Activated CD4-positive, alpha-beta T cell treated with anti-CD3 and anti-CD28 coated beads, Interleukin-2, amount 50 U/mL, for 1 hour (primary cell): ENCODE measurements at regions not wholly inside any gene's neighbourhood (a gene's known extent, or its start where the extent isn't known, plus 50 kb on each side); places are given as distances from the start of the nearest gene placed in this dataset.
"Not testable (repeated sequence)": the region's sequence is repeated elsewhere in the genome, so short reads cannot be mapped to it uniquely, and the experiment has no call there.

Experiments
- DNase-seq: peaks from one replicate; pipeline ENCODE4 v3.0.0-alpha.2; 2020

DNA sequence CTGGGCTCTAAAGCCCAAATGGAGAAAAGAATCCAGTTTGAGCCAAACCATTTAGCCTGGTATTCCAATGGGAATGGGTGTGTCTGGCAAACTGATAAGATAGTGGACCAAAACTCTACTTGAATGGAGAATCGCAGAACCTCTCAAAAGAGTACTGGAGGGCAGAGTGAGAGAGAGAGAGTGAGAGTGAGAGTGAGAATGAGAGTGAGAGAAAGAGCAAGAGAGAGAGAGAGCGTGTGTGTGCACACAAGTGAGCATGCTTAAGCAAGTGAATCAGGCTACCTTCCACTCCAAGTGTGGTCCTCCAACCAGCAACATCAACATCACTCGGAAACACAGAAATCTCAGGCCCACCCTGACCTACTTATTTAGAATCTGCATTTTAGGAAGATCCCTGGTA, 58.8 kb downstream of the UQCRFS1 start:
- DNase-seq = no peak

DNA sequence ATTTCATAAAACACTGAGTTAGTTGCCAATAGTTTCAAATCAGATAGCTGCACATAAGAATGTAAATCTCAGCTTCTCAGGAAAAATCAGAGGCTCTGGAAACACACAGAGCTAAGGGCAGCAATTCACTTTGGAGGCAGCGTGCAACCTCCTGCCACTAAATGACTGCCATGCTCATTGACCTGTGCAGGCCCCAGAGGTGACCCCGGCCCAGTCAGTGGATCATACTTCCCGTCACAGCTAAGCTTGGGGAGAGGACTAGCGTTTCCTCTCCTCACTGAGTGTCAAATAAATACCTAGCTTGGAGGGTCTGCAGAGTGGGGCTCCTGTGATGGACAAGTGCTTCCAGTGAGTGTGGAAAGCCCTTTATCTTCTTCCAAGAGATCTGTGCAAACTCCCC, 67.2 kb downstream of the UQCRFS1 start:
- no peak for DNase-seq

DNA sequence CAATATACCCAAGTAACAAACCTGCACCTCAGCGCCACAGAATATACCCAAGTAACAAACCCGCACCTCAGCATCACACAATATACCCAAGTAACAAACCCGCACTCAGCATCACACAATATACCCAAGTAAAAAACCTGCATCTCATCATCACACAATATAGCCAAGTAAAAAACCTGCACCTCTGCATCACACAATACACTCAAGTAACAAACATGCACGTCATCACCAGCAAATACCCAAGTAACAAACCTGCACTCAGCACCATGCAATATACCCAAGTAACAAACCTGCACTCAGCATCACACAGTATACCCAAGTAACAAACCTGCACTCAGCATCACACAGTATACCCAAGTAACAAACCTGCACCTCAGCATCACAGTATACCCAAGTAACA, 69.8 kb downstream of the UQCRFS1 start:
- no peak for DNase-seq

DNA sequence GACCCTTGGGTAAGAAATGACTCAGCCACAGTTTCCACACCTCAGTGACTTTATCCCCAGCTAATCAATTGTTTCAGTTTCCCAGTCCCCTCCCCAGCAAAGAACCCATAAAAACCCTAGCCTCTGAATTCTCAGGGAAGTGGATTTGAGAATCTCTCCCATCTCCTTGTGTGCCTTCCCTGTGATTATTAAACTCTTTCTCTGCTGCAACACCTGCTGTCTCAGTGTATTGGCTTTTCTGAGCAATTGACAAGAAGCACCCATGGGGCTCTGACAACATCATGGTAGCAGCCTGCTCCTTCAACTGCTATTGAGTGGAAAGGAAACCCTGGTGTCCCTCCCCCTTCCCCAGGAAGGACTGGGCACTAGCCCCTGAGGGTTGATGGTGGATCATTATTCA, 73.7 kb downstream of the UQCRFS1 start:
- no peak for DNase-seq

DNA sequence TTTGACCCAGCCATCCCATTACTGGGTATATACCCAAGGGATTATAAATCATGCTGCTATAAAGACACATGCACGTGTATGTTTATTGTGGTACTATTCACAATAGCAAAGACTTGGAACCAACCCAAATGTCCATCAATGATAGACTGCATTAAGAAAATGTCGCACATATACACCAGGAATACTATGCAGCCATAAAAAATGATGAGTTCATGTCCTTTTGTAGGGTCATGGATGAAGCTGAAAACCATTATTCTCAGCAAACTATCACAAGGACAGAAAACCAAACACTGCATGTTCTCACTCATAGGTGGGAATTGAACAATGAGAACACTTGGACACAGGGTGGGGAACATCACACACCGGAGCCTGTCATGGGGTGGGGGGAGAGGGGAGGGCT, 74.7 kb downstream of the UQCRFS1 start:
- DNase-seq = not testable (repeated sequence)

DNA sequence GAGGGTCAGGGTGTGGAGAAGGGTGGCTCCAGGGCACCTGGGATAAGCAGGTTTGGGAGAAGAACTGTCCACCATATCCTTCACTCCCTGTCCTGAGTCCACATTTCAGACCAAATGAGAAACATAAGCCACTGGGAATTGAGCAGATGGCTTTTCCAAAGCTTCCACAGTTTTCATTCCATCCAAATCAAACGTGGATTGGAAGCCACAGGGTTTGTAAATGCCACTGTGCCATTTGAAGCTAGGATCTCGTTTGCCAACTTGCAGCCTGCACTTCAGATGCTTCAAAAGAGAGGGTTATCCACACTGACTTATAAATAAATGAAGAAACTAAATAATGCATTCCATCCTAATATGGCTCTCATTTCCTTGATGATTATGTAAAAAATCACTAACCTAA, 81.5 kb downstream of the UQCRFS1 start:
- DNase-seq = no peak

DNA sequence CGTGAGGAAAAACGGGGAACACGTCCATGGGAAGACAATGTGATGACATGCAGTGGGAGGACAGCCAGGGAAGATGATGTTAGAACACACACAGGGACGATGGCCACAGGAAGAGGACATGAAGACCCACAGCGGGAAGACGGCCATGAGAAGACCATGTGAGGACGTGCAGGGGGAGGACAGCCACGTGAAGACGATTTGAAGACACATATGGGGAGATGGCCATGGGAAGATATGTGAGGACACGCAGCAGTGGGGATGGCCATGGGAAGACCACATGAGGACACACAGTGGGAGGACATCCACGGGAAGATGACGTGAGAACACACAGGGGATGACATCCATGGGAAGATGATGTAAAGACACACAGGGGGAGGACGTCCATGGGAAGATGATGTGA, 83.8 kb downstream of the UQCRFS1 start:
- no peak for DNase-seq

DNA sequence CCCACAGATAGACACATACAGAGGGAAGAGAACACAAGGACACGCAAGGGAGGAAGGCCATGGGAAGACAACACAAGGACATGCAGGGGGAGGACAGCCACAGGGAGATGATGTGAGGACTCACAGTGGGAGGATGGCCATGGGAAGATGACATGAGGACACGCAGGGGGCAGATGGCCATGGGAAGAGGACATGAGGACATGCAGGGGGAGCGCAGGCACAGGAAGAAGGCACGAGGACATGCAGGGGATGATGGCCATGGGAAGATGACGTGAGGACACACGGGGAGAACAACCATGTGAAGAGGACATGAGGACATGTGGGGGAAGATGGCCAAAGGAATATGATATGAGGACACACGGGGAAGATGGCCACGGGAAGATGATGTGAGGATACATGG, 84.7 kb downstream of the UQCRFS1 start:
- no peak for DNase-seq

DNA sequence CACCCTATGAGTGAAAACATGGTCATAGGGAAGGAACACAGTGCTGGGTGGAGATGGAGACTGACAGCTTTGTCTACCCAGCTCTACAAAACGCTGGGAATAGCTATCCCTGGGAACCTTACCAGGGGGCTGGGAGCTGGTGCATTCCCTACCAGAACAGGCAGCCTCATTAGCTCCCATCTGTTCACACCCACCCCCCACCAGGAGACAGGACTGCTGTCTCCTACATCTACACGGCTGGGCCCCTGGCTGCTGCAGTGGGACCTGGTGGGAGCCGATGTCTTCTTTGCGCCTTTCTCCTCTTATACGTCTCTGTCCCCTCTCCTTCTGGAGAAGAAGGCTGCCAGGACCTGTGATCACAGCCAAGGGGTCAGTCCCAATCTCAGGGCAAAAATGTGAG, 90.8 kb downstream of the UQCRFS1 start:
- no peak for DNase-seq

DNA sequence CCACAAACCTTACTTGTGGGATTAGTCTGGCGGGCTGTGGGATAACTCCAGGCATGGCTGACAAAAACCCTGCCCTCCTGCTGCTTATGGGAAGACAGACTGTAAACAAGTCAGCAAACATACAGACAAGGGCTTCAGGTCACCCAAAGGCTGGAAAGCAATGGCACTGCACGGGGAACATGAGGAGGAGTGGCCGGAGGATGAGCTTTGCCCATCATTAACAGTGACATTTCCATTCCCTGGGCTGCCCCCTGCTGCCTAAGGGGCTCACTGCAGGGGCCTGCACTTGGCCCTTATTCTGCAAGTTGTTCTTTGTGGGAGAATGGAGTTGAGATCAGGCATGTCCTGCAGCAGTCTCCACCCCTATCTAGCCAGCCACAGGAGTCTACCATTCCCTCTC, 91.3 kb downstream of the UQCRFS1 start:
- DNase-seq = no peak

DNA sequence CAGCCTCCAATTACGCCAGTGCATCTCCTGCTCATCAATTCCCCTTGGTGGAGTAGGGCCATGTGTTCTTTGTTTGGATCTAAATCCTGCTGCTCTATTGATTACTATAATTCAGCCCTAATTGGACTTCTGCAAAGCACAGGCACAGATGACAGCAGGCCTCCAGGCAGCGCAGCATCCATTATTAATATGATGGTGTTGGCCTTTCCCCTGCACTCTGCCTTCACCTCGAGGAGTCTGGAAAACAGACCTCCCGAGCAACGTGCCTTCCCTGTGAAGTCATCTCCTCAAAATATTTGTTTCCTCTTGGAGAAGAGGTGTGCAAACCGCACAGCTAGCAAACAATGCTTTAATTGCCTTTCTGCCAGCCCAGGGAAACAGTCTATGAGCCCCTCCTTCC, 92.5 kb downstream of the UQCRFS1 start:
- DNase-seq = no peak

DNA sequence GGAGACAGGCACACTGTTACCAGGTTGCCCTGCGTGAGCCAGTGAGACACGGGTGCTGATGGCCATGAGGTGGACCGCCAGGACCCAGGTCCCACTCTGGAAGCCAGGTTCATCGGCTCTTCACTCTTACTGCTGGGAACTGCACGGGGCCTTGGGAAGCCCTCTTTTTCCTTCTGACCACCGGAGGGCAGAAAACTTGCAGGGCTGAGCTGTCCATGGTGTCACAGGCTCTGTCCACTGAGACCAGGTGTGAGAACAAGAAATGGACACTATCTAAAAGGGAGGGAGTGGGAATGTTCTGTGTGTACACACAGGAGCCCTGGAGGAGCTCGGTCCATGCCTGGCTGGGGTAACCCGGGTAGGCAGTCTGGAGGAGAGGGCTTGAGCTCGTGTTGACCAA, 93.4 kb downstream of the UQCRFS1 start:
- no peak for DNase-seq

DNA sequence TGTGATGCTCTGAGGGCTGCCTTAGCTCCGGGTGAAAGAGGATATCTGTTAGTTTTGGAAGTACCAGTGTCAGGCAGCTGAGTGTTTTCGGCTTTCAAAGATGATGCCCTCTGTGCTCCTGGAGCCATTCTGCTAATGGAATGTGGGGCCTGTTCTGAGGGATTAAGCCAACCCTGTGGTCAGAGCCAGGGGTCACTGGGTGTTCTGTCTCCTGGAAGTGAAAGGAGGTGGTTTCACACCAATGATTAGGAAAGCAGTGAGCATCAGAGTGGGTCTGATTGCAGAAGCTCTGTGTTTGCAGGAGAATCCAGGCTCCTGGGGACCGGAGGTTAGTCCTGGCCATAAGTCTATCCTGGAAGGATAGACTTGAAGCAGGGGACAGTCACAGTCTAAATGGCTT, 94.6 kb downstream of the UQCRFS1 start:
- DNase-seq = no peak

DNA sequence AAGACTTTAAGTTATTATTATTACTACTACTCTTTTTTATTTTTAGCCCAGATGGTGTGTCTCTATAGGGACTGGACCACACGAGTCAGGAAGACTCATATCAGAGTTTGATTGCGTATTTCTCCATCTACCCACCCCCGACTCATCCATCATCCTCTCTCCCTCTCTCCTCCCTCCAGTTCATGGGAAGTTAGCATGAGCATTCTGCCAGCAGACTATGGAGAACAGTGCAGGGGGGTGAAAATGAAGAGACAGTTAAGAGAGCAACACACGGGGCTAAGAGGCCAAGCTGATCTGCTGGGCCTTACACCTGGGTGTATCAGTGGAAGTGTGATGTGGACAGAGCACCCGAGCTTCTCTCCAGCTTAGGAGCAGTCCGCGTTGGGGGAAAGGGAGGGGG, 95.0 kb downstream of the UQCRFS1 start:
- no peak for DNase-seq

DNA sequence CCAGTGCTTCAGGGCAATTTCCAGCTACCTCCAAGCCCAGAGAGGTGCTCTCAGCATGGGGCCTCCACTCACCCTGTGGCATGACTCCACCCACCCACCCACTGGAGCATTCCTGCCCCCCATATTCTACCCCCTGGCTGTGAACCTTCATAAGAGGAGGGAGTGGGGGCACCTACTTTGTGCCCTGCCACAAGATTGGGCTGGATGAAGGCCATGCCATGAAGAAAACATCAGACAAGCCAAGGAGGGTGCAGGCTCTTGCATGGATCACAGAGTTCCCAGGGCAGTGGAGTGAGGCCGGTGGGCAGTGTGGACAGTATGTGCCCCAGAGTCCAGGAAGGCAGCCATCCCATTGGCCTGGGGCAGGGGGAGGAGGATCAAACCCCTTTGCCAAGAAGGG, 97.8 kb downstream of the UQCRFS1 start:
- DNase-seq = no peak

DNA sequence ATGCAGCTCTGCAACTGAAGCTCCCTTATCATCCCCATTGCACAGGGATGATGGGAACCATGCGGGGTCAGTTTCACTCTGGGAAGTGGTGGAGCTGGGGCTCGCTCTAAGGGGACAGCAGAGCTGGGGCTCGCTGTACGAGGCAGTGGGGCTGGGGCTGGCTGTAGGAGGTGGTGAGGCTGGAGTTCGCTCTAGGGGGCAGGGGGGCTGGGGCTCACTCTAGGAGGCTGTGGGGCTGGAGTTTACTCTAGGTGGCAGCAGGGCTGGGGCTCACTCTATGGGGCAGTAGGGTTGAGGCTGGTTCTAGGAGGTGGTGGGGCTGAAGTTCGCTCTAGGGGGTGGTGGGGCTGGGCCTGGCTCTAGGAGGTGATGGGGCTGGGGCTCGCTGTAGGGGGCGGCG, 99.1 kb downstream of the UQCRFS1 start:
- DNase-seq = no peak

DNA sequence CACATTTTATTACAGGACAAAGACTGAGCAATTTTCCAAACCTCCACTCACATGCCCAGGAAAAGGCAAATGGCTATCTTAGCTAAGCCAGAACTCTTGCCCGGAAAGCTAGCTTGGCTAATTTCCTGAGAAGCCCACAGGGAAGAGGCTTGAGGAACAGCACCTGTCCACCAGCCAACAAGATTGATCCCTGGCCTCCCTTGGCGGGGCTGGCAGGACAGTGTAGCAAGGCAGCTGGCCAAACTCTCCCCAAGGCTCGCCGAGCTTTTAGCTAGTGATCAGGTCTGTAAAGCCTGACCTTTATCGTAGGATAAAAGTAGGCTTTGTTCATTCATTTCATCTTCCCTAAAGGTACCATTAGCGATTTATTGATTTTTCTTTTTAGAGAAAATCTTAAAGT, 101.4 kb downstream of the UQCRFS1 start:
- no peak for DNase-seq

DNA sequence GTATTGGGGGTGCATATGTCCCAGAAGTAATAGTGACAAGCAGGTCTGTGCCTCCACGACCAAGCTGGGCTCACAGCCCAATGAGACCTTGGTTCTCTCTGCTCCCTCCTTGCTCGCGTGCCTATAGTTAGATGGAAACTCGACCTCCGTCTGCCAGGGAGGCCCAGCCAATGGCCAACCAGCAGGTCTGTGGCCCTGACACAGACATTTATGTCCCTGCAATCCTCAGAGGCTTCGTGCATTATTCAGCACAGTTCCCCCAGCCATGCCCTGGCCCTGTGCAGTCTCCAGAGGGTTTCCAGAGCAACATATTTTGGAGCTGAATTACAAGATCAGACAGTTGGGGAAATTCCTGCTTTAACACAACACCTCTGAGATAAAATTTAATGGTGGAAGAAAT, 105.1 kb downstream of the UQCRFS1 start:
- no peak for DNase-seq

DNA sequence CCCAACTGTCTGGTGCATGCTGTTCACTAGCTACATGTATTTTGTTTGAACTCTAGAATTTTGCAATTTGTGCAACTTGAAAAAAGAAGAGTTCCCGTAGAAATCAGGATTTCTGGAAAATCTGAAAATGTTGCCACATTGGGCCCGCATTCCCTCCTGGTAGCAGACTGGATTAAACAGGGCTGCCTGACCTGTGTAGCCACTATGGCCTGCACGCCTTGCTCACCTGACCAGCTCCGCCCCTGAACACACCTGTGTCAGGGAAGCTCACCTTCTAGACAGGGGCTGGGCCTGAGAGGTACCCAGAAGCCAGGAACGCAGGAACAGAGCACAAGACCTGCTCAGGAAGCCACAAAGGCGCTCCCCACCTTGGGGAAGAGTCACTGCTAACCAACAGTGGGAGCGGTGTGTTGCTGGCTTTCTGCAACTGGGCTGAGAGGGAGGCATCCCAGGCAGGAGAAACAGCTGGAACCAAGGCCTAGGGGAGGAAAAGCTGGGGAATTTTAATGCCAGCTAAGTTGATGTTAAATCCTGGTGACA, 106.5 kb downstream of the UQCRFS1 start:
- no peak for DNase-seq

DNA sequence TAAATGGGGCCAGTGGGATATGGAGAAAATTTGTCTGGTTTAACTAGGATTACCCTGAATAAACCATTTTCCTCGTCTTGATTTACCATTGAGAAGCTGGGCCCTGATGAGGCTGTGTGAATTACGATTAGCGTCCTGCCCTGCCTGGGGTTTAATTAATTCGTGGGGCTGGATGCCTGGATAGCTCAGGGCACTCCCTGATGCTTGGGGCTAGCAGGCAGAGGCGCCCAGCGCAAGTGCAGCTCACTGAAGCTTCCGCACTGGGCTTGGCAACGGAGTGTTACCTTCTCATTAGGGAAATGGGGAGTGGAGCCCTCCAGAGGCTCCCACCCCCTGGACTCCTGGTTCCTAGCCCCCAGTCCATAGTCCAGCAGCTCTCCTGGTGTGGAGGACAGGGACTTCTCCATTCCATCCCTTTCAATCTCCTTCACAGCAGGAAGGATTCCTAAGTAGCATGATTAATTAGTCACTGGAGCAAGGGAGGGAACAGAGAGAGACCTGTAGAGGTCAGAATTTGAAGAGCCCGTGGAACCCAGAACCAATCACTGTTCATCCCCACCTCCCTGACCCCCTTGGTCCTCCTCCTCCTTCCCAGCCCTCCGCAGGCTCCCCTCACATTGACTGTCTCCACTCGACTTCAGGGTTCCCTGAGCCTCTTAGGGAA, 107.2 kb downstream of the UQCRFS1 start:
- DNase-seq = no peak

DNA sequence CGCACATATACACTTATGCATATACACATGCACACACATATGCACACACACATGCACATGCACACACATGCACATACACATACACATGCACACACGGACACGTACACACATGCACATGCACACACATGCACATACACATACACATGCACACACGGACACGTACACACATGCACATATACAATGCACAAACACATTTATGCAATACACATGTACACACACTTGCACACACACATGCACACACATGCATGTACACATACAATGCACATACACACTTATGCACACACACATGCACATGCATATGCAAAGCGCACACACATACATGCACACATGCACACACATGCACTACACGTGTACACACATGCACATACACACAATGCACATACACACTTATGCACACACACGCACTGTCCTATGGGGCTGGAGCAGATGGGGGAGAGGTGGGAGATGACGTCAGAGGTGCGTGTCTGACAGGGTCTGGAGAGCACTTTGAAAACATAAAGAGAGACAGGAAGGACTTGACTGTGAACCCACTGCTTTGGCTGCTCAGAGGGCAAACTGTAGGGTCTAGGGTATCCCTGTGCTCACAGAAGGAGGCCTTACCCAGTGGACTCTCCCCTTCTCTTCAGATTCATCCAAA, 108.2 kb downstream of the UQCRFS1 start:
- DNase-seq = no peak

DNA sequence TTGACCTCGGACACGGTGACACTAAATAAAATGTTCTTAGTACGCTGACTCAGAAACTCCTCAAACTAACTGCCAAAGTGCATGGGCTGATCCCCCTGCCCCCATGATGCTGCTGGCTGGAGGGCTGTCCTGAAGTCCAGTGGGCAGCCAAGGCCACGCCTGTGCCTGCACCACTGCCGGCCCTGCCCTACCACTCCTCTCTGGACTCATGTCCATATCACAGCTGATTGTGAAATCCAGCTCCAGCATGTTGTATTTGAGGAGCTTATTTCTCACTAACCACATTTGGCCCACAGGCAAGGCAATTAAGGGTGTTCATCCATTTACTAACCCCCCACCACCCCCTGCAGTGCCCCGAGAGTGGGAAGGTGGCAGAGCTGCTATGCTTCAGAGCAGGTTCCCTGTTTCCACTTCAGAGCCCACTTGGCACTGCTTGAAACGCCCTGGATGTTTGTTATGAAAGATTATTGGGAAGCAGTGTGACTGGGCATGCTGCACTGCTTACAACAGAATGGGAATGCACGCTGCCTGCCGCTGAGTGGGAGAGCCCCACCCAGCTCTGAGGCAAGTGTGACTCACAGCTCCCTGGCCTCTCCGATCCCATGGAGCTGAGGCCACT, 114.0 kb downstream of the UQCRFS1 start:
- DNase-seq = no peak

DNA sequence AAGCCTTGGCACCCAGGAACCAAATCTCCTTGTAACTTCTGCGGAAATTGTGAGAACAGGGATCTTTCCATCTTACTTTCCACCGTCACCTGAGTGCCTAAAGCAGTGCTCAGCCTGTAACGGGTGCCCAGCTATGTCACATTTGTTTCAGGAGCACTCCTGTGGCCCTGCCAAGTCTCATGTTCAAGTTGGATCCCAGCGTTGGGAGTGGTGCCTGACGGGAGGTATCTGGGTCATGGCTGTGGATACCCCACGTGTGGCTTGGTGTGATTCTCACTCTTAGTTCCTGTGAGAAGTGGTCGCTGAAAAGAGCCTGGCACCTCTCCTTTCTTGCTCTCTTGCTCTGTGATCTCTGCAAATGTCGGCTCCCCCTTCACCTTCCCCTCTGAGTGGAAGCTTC, 114.9 kb downstream of the UQCRFS1 start:
- DNase-seq = no peak

DNA sequence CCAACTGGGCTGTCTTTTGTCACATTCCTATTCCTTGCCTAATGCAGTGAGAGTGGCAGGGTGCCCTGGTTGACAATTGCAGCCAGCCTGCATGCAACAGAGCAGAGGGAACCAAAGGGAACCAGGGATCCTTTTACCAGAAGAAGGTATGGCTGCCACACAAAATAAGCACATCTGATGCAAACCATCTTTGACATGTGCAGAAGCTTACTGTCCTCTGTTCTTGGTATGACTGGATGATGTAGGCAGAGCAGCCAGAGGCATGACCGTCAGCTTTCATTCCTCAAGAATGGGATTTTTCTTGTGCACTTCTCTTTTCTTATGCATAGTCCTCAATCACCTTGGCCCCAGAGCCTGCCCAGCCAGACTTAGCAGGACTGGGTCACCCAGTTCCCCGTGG, 116.1 kb downstream of the UQCRFS1 start:
- DNase-seq = no peak

DNA sequence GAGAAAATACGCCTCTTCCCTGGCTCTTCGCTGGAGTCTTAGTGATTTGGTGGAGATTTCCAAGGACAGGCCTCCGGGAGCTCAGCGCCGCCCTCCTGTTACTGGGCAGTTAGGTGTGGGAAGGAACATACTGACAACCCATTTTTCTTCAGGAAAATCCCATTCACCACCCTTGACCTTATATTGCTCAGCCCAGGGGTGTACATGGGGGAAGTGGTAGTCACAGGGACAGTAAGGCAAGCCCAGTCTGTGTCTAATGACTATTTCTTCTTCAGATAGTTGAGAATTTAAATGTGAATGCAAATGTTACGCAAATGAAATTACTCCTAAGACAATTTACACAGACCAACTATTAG, 119.4 kb downstream of the UQCRFS1 start:
- no peak for DNase-seq
